OCI-LY1 (cell line): ENCODE measurements at regions not wholly inside any gene's neighbourhood (a gene's known extent, or its start where the extent isn't known, plus 50 kb on each side); places are given as distances from the start of the nearest gene placed in this dataset.

Experiments used
- CTCF ChIP-seq: fragments of 200-600 bp; sonication (generic), shearing (Covaris generic); IDR thresholded peaks from 2 replicates; pipeline ENCODE4 v1.5.1; 2017; ENCODE audit warnings: mild to moderate bottlenecking, antibody characterized with exemption, low read length, moderate library complexity, mixed read lengths
- EZH2 ChIP-seq: fragments of 200-600 bp; sonication (generic), shearing (Covaris generic); IDR thresholded peaks from 2 replicates; pipeline ENCODE4 v1.8.0; 2017; ENCODE audit warnings: borderline replicate concordance, mixed run types, mild to moderate bottlenecking, antibody characterized with exemption, low read length, moderate library complexity, mixed read lengths

DNA sequence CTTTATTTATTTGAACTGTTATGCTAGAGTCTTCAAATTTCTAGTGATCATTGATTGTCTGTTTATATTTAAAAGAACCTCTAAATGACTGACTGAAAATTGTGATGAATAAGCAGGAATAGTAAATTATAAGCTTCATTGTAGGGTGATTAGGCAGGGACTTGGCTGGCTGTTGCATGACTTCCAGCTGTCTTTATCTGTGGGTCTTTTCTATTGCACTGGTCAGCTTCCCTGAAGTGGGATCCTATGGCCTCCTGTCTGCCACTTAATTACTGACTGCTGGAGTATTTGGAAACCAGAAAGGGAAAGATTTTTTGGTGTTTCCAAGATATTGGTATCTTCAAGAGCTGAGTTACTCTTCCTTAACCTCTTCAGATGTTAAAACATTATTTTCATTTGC, 123.0 kb upstream of the CCNH start:
- TF ChIP-seq CTCF: no peak
- TF ChIP-seq EZH2: no peak
